Heart left ventricle (tissue), 13 donors: ENCODE measurements at regions not wholly inside any gene's neighbourhood (a gene's known extent, or its start where the extent isn't known, plus 50 kb on each side); places are given as distances from the start of the nearest gene placed in this dataset.

Experiments
- POLR2A ChIP-seq, 2 donors: fragments of 450-650 bp; IDR thresholded peaks; one replicate each; pipeline ENCODE4 v1.6.1; 2017; ENCODE audit warnings: antibody characterized with exemption in 2 of 2, mild to moderate bottlenecking in 2 of 2, moderate library complexity in 2 of 2
- TF ChIP-seq, protein P1 (sequence below), 12 donors: fragments of 200-600 bp; sonication (generic) in 4 of 12; IDR thresholded peaks; one replicate each; pipeline versions ENCODE4 v1.5.0 to v1.8.0; 2018 to 2022; ENCODE audit warnings: antibody characterized with exemption in 12 of 12, mild to moderate bottlenecking in 5 of 12
- donor health status: ischemic (EF 13 %, LVEDD 7.1; RV severe dilation, severe dysfunction).
- donor health status: DM: no; HTN: yes; CAD: no.
- donor health status: DM: no; HTN: no; CAD: no.
- donor health status: ischemic (EF 25% LVEDD 6.9; RV normal size, moderate dysfunction).
- donor health status: ischemic (EF 25% LVEDD 5.7; RV mildly dilated, moderate dysfunction).
- donor health status: ischemic (EF 35%, LVEDD 5.7; RV mildly dilated, moderate dysfunction).
- donor health status: nonischemic (EF 11% LVEDD 7.7; RV severe dilation, severe dysfunction).
- donor health status: DM: yes; HTN: yes; CAD: no.
- donor health status: PGD.
- donor health status: ischemic (EF 29% LVEDD 5.4; RV normal size, mild dysfunction).
- donor health status: nonischemic (EF 23%, LVEDD 6.1; RV moderate dilation, normal function).

DNA sequence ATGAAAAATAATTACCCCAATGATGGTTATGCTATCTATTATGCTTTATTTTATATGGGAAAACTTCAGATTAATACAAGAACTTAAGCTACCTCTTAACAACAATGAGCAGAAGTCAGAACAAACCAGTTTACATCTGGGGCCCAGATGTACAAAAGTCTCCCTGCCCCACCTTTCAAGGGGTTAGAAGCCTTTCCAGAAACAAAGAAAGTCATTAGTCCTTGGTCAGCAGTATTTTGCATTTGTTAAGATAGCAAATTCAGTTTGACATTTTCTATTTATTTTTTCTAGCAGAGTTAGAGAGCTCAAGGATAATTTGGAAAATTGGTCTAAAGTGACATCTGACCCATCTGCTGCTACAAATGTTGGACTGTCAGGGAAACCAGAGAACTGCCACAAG lies 478.7 kb upstream of the UBE2E2 start:
- TF ChIP-seq, protein P1, sequence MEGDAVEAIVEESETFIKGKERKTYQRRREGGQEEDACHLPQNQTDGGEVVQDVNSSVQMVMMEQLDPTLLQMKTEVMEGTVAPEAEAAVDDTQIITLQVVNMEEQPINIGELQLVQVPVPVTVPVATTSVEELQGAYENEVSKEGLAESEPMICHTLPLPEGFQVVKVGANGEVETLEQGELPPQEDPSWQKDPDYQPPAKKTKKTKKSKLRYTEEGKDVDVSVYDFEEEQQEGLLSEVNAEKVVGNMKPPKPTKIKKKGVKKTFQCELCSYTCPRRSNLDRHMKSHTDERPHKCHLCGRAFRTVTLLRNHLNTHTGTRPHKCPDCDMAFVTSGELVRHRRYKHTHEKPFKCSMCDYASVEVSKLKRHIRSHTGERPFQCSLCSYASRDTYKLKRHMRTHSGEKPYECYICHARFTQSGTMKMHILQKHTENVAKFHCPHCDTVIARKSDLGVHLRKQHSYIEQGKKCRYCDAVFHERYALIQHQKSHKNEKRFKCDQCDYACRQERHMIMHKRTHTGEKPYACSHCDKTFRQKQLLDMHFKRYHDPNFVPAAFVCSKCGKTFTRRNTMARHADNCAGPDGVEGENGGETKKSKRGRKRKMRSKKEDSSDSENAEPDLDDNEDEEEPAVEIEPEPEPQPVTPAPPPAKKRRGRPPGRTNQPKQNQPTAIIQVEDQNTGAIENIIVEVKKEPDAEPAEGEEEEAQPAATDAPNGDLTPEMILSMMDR (IDR thresholded peaks at IDR 0.05), result no peak
- TF ChIP-seq POLR2A (IDR thresholded peaks at IDR 0.05), result no peak
